ENCODE measurements at regions not wholly inside any gene's neighbourhood (a gene's known extent, or its start where the extent isn't known, plus 50 kb on each side); places are given as distances from the start of the nearest gene placed in this dataset.

GRCh38 chr1:192418552-192419285 is 101.9 kb downstream of the RGS21 start:
- H3K9me3 Mint-ChIP-seq = peaks cover 0 to 2% of the 10 kb centered on the region in 2 donors
- no peaks in the 10 kb centered on the region for H3K36me3 Mint-ChIP-seq
- no peak overlapping the region for H3K4me3 Mint-ChIP-seq
- ATAC-seq (no peak), DNase-seq (no peak)
- Histone ChIP-seq H3K27ac (ENCODE audit: low read length) (no peak overlapping the region), H3K9me3 (ENCODE audit: control insufficient read depth, insufficient read depth, low read length) (no peaks in the 10 kb centered on the region), H3K4me1 (ENCODE audit: control insufficient read depth, insufficient read depth, low read length) (no peaks in the 10 kb centered on the region), H3K27me3 (ENCODE audit: control insufficient read depth, insufficient read depth, low read length) (peaks cover 2% of the 10 kb centered on the region), H3K36me3 (ENCODE audit: control insufficient read depth, insufficient read depth, low read length) (no peaks in the 10 kb centered on the region), H3K4me3 (ENCODE audit: low read length) (no peak overlapping the region)
- H3K27ac Mint-ChIP-seq = no peak overlapping the region
- no peaks in the 10 kb centered on the region for H3K4me1 Mint-ChIP-seq
- no peak for TF ChIP-seq CTCF (IDR thresholded peaks at IDR 0.05)
- intact Hi-C loops (cut with micrococcal nuclease) = no loop called here
- no peaks in the 10 kb centered on the region for H3K27me3 Mint-ChIP-seq (ENCODE audit: low read depth in 2 of 2)
- WGBS (ENCODE audit: insufficient coverage) = 88% methylated on average over 1 of the region's 1 CpG

- Mint-ChIP-seq H3K4me3 (no peak overlapping the region), H3K36me3 (no peaks in the 10 kb centered on the region), H3K27me3 (ENCODE audit: low read depth in 2 of 2) (peaks cover 0 to under 1% of the 10 kb centered on the region in 2 donors), H3K4me1 (no peaks in the 10 kb centered on the region), H3K9me3 (no peaks in the 10 kb centered on the region), H3K27ac (no peak overlapping the region)
- no peak for TF ChIP-seq CTCF (IDR thresholded peaks at IDR 0.05)
- intact Hi-C loops (cut with micrococcal nuclease) = no loop called here
- no peak for DNase-seq
- H3K9me3 ChIP-seq (ENCODE audit: control insufficient read depth, insufficient read depth, low read length) = no peaks in the 10 kb centered on the region
- no peak for ATAC-seq
- H3K4me3 ChIP-seq (ENCODE audit: low read length) = no peak overlapping the region
- H3K27ac ChIP-seq (ENCODE audit: low read length) = no peak overlapping the region
- no peaks in the 10 kb centered on the region for H3K4me1 ChIP-seq (ENCODE audit: control insufficient read depth, insufficient read depth, low read length)
- H3K27me3 ChIP-seq (ENCODE audit: control insufficient read depth, insufficient read depth, low read length) = no peaks in the 10 kb centered on the region
- no peaks in the 10 kb centered on the region for H3K36me3 ChIP-seq (ENCODE audit: control insufficient read depth, insufficient read depth, low read length)
- 71% methylated on average over 3 of the region's 3 CpGs for WGBS (ENCODE audit: insufficient coverage)
These were observed 113.9 kb downstream of the RGS21 start for GRCh38 chr1:192430644-192431043.

- Histone ChIP-seq H3K27me3 (ENCODE audit: control insufficient read depth, insufficient read depth, low read length) (no peaks in the 10 kb centered on the region), H3K4me1 (ENCODE audit: control insufficient read depth, insufficient read depth, low read length) (no peaks in the 10 kb centered on the region), H3K4me3 (ENCODE audit: low read length) (no peak overlapping the region), H3K9me3 (ENCODE audit: control insufficient read depth, insufficient read depth, low read length) (no peaks in the 10 kb centered on the region), H3K27ac (ENCODE audit: low read length) (no peak overlapping the region), H3K36me3 (ENCODE audit: control insufficient read depth, insufficient read depth, low read length) (no peaks in the 10 kb centered on the region)
- intact Hi-C loops (cut with micrococcal nuclease) = no loop called here
- DNase-seq (no peak), ATAC-seq (no peak)
- no peak for TF ChIP-seq CTCF (IDR thresholded peaks at IDR 0.05)
- 87% methylated on average over 4 of the region's 4 CpGs for WGBS (ENCODE audit: insufficient coverage)
- Mint-ChIP-seq H3K27ac (no peak overlapping the region), H3K4me3 (no peak overlapping the region), H3K4me1 (no peaks in the 10 kb centered on the region), H3K9me3 (peaks cover 0 to 2% of the 10 kb centered on the region in 2 donors), H3K27me3 (ENCODE audit: low read depth in 2 of 2) (peaks cover 0 to 3% of the 10 kb centered on the region in 2 donors), H3K36me3 (no peaks in the 10 kb centered on the region)
These were observed 118.9 kb downstream of the RGS21 start for GRCh38 chr1:192435704-192436103.
